Naive thymus-derived CD4-positive, alpha-beta T cell (primary cell): ENCODE measurements at regions not wholly inside any gene's neighbourhood (a gene's known extent, or its start where the extent isn't known, plus 50 kb on each side); places are given as distances from the start of the nearest gene placed in this dataset.

Experiments used
- ATAC-seq: fragments of 150-1000 bp; cut with Tn5 transposase; 2 replicates; pipeline ENCODE4 v1.10.0; 2021; ENCODE audit warnings: mild to moderate bottlenecking, moderate library complexity
- CTCF ChIA-PET: fragments of 350-600 bp; sonication (Branson Sonifier 250); formaldehyde crosslinking; loops from one replicate; lab custom pipeline; 2021; ENCODE audit warnings: antibody characterized with exemption; lab: Charles Lee
- POLR2A ChIA-PET: fragments of 350-600 bp; sonication (Branson Sonifier 250); formaldehyde crosslinking; loops from one replicate; lab custom pipeline; 2021; ENCODE audit warnings: antibody characterized with exemption, inconsistent platforms; lab: Charles Lee
- DNase-seq, 9 donors: peaks; one replicate each; pipeline versions ENCODE4 v3.0.0 to v3.0.0-alpha.2; 2020 to 2022; ENCODE audit warnings: mixed read lengths in 1 of 9
- H3K27ac ChIP-seq: one replicate; pipeline ENCODE4 v1.7.0; 2013; ENCODE audit warnings: mild to moderate bottlenecking, low read depth, low read length, moderate library complexity
- H3K27me3 ChIP-seq, 2 donors: one replicate each; pipeline ENCODE4 v1.7.0; 2013; ENCODE audit warnings: low read length in 2 of 2, mild to moderate bottlenecking in 2 of 2, moderate library complexity in 2 of 2; ENCODE audit not compliant: control insufficient read depth in 2 of 2, insufficient read depth in 2 of 2
- H3K36me3 ChIP-seq, 3 experiments: 1 replicate in 2 of 3; 2 replicates in 1 of 3; pipeline ENCODE4 v1.7.0; 2013; ENCODE audit warnings: low read length in 3 of 3, mild to moderate bottlenecking in 3 of 3, moderate library complexity in 1 of 3; ENCODE audit not compliant: insufficient read depth in 3 of 3, control insufficient read depth in 2 of 3
- H3K4me1 ChIP-seq, 2 donors: one replicate each; pipeline ENCODE4 v1.7.0; 2013; ENCODE audit warnings: low read length in 2 of 2, mild to moderate bottlenecking in 2 of 2, moderate library complexity in 1 of 2; ENCODE audit not compliant: control insufficient read depth in 2 of 2, insufficient read depth in 2 of 2
- H3K4me3 ChIP-seq: 2 replicates; pipeline ENCODE4 v1.7.0; 2013; ENCODE audit warnings: mild to moderate bottlenecking, low read length
- H3K9me3 ChIP-seq, 3 experiments: 1 replicate in 2 of 3; 2 replicates in 1 of 3; pipeline ENCODE4 v1.7.0; 2013; ENCODE audit warnings: low read length in 3 of 3; ENCODE audit not compliant: control insufficient read depth in 2 of 3
- H3K27ac Mint-ChIP-seq, 9 donors: one replicate each; pipeline ENCODE4 v1.8.0; 2020 to 2022; ENCODE audit warnings: mixed read lengths in 9 of 9, mild to moderate bottlenecking in 8 of 9, moderate library complexity in 5 of 9, inconsistent platforms in 2 of 9
- H3K27me3 Mint-ChIP-seq, 5 donors: one replicate each; pipeline ENCODE4 v1.8.0; 2021 to 2022; ENCODE audit warnings: mixed read lengths in 5 of 5, mild to moderate bottlenecking in 1 of 5
- H3K36me3 Mint-ChIP-seq, 5 donors: one replicate each; pipeline ENCODE4 v1.8.0; 2020 to 2022; ENCODE audit warnings: mixed read lengths in 5 of 5, mild to moderate bottlenecking in 3 of 5, inconsistent platforms in 1 of 5
- H3K4me1 Mint-ChIP-seq, 7 donors: one replicate each; pipeline ENCODE4 v1.8.0; 2020 to 2022; ENCODE audit warnings: mixed read lengths in 7 of 7, mild to moderate bottlenecking in 3 of 7, inconsistent platforms in 1 of 7
- H3K4me3 Mint-ChIP-seq, 10 donors: one replicate each; pipeline ENCODE4 v1.8.0; 2020 to 2022; ENCODE audit warnings: mild to moderate bottlenecking in 10 of 10, mixed read lengths in 10 of 10, moderate library complexity in 6 of 10, inconsistent platforms in 2 of 10
- H3K9me3 Mint-ChIP-seq, 11 donors: one replicate each; pipeline ENCODE4 v1.8.0; 2020 to 2022; ENCODE audit warnings: mixed read lengths in 11 of 11, mild to moderate bottlenecking in 4 of 11, inconsistent platforms in 1 of 11, moderate library complexity in 1 of 11
- intact Hi-C, 2 donors: fragments of 100-400 bp; cut with micrococcal nuclease; formaldehyde crosslinking; loops; one replicate each; pipeline ENCODE4 v1.15.1; 2023

DNA sequence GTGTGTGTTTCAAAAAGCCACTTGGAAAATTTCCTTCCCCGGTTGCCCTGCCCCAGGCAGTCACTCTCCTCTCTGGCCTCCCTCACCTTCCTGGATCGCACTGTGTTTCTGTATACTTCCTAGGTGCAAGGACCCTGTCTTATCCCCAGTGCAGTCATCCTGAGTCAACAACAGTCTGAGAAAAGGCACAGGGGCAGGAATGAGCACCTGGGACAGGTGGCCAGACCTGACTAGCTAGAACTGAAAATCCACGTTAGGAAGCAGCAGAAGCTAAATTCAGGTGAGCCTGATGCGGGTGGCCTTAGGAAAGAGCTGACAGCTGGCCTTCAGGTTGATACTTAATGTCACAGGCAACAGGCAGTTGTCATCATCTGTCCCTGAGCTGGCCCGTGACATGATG is 62.9 kb upstream of the VGLL4 start:
- ATAC-seq = no peak
- peaks cover 0 to 10% (median 6%) of the 10 kb centered on the region in 11 donors for H3K9me3 Mint-ChIP-seq
- no peak overlapping the region for H3K4me3 Mint-ChIP-seq
- peaks cover 0 to 2% (median 0%) of the 10 kb centered on the region in 5 donors for H3K27me3 Mint-ChIP-seq
- intact Hi-C loops = no loop called here
- Histone ChIP-seq H3K27ac (no peak overlapping the region), H3K4me3 (no peak overlapping the region), H3K27me3 (no peaks in the 10 kb centered on the region), H3K9me3 (no peaks in the 10 kb centered on the region), H3K36me3 (no peaks in the 10 kb centered on the region), H3K4me1 (no peaks in the 10 kb centered on the region)
- peaks cover 0 to 7% (median 0%) of the 10 kb centered on the region in 7 donors for H3K4me1 Mint-ChIP-seq
- CTCF ChIA-PET = no interaction called here
- H3K36me3 Mint-ChIP-seq = peaks cover 5 to 42% (median 15%) of the 10 kb centered on the region in 5 donors
- DNase-seq = no peak
- no peak overlapping the region for H3K27ac Mint-ChIP-seq
- POLR2A ChIA-PET = no interaction called here

GRCh38 chr3:11705049-11705448 is 61.3 kb upstream of the VGLL4 start:
- Histone ChIP-seq H3K4me3 (no peak overlapping the region), H3K4me1 (no peaks in the 10 kb centered on the region), H3K27me3 (no peaks in the 10 kb centered on the region), H3K27ac (no peak overlapping the region), H3K36me3 (no peaks in the 10 kb centered on the region), H3K9me3 (no peaks in the 10 kb centered on the region)
- ATAC-seq (no peak), DNase-seq (no peak)
- Mint-ChIP-seq H3K36me3 (peaks cover 1 to 47% (median 18%) of the 10 kb centered on the region in 5 donors), H3K4me1 (peaks cover 0 to 7% (median 0%) of the 10 kb centered on the region in 7 donors), H3K27ac (peak overlapping the region in 1 of 9 donors; percentile 7), H3K27me3 (peaks cover 0 to 2% (median 0%) of the 10 kb centered on the region in 5 donors), H3K9me3 (peaks cover 0 to 7% (median 4%) of the 10 kb centered on the region in 11 donors), H3K4me3 (peak overlapping the region in 7 of 10 donors; percentile 15 to 86 (median 76))
- intact Hi-C loops = no loop called here
- POLR2A ChIA-PET = no interaction called here
- CTCF ChIA-PET = no interaction called here

- CTCF ChIA-PET = interaction anchor here (0.5 kb wide), 1 partner anchor 25 kb away, joined by 3 read pairs; no protein-coding TSS in a partner anchor
- Mint-ChIP-seq H3K9me3 (peaks cover 0 to 2% (median 0%) of the 10 kb centered on the region in 11 donors), H3K4me1 (peaks cover 0 to 7% (median 0%) of the 10 kb centered on the region in 7 donors), H3K4me3 (no peak overlapping the region), H3K27me3 (peaks cover 0 to 2% (median 0%) of the 10 kb centered on the region in 5 donors), H3K27ac (no peak overlapping the region), H3K36me3 (peaks cover 0 to 45% (median 15%) of the 10 kb centered on the region in 5 donors)
- intact Hi-C loops = no loop called here
- Histone ChIP-seq H3K27me3 (no peaks in the 10 kb centered on the region), H3K36me3 (no peaks in the 10 kb centered on the region), H3K9me3 (no peaks in the 10 kb centered on the region), H3K4me3 (no peak overlapping the region), H3K27ac (no peak overlapping the region), H3K4me1 (no peaks in the 10 kb centered on the region)
- DNase-seq = no peak
- POLR2A ChIA-PET = no interaction called here
- no peak for ATAC-seq
These were observed 59.4 kb upstream of the VGLL4 start for GRCh38 chr3:11703146-11703545.

- H3K27ac Mint-ChIP-seq = no peak overlapping the region
- intact Hi-C loops = no loop called here
- ChIA-PET POLR2A (interaction anchor here (0.9 kb wide), 1 partner anchor 8 kb away, joined by 10 read pairs; no protein-coding TSS in a partner anchor), CTCF (no interaction called here)
- no peaks in the 10 kb centered on the region for H3K4me1 ChIP-seq
- ATAC-seq = no peak
- H3K4me1 Mint-ChIP-seq = no peaks in the 10 kb centered on the region
- peaks cover 0 to 37% (median 15%) of the 10 kb centered on the region in 5 donors for H3K36me3 Mint-ChIP-seq
- no peaks in the 10 kb centered on the region for H3K27me3 Mint-ChIP-seq
- H3K36me3 ChIP-seq = no peaks in the 10 kb centered on the region
- no peak overlapping the region for H3K4me3 ChIP-seq
- no peaks in the 10 kb centered on the region for H3K27me3 ChIP-seq
- no peak overlapping the region for H3K27ac ChIP-seq
- H3K9me3 Mint-ChIP-seq = no peaks in the 10 kb centered on the region
- no peaks in the 10 kb centered on the region for H3K9me3 ChIP-seq
- H3K4me3 Mint-ChIP-seq = no peak overlapping the region
- no peak for DNase-seq
These were observed 55.3 kb upstream of the VGLL4 start for GRCh38 chr3:11699083-11699427.

- H3K4me1 ChIP-seq = no peaks in the 10 kb centered on the region
These were observed 54.8 kb upstream of the VGLL4 start for GRCh38 chr3:11698326-11699082.

DNA sequence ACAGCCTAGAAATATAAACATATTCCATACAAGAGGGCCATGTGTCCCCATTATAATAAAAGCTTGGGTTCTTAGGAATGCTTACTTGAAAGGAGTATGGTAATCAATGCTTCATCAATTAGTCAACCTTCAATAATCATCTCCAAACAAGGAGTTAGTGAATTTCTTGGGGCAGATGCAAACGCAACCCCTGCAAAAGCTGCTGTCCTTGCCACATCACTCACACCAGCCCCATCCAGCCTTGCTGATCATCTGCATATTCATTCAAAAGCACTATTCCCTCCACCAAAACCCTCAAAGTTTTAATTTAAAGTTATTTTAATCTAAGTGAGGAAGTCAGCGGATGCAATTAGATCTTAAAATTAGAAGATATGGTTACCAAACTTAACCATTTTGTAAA is 54.0 kb upstream of the VGLL4 start:
- Histone ChIP-seq H3K27me3 (no peaks in the 10 kb centered on the region), H3K4me3 (no peak overlapping the region), H3K4me1 (no peaks in the 10 kb centered on the region), H3K9me3 (no peaks in the 10 kb centered on the region), H3K27ac (no peak overlapping the region), H3K36me3 (no peaks in the 10 kb centered on the region)
- no peak overlapping the region for H3K4me3 Mint-ChIP-seq
- intact Hi-C loops = no loop called here
- no peaks in the 10 kb centered on the region for H3K27me3 Mint-ChIP-seq
- ChIA-PET CTCF (no interaction called here), POLR2A (no interaction called here)
- H3K9me3 Mint-ChIP-seq = no peaks in the 10 kb centered on the region
- no peaks in the 10 kb centered on the region for H3K4me1 Mint-ChIP-seq
- no peak for ATAC-seq
- H3K36me3 Mint-ChIP-seq = peaks cover 0 to 43% (median 15%) of the 10 kb centered on the region in 5 donors
- DNase-seq = no peak
- H3K27ac Mint-ChIP-seq = no peak overlapping the region

More at GRCh38 chr3:11698326-11699082, 54.8 kb upstream of the VGLL4 start:
- CTCF ChIA-PET = no interaction called here
- Mint-ChIP-seq H3K27me3 (no peaks in the 10 kb centered on the region), H3K27ac (peak overlapping the region in 1 of 9 donors; percentile 46), H3K4me3 (no peak overlapping the region), H3K36me3 (peaks cover 0 to 42% (median 15%) of the 10 kb centered on the region in 5 donors), H3K9me3 (no peaks in the 10 kb centered on the region), H3K4me1 (no peaks in the 10 kb centered on the region)
- ATAC-seq (no peak), DNase-seq (no peak)
- Histone ChIP-seq H3K9me3 (no peaks in the 10 kb centered on the region), H3K4me3 (no peak overlapping the region), H3K27me3 (no peaks in the 10 kb centered on the region), H3K27ac (no peak overlapping the region), H3K36me3 (no peaks in the 10 kb centered on the region)
- POLR2A ChIA-PET = interaction anchor here (0.6 kb wide), 1 partner anchor 128 kb away, joined by 5 read pairs; no protein-coding TSS in a partner anchor
- intact Hi-C loops = no loop called here

DNA sequence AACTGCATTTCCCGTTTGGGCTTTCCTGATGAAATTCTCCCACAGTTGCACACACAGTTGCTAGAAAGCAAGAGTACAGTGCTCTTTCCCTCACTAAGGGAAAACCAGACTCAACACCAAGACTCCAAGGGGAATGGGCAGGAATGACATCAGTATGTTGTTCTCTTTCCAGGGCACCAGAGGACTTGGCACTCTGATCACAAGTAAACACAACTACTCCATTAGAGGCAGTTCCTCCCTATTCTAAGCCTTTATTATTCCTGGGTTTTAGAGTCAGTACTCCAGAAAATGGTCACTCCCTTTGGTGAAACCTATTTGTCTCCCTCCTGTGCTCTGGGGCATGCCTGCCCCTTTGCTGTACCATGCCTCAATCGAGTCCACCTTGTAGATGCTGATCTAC is 52.3 kb upstream of the VGLL4 start:
- H3K4me3 ChIP-seq = no peak overlapping the region
- H3K36me3 Mint-ChIP-seq = peaks cover 0 to 42% (median 9%) of the 10 kb centered on the region in 5 donors
- H3K4me1 ChIP-seq = no peaks in the 10 kb centered on the region
- ATAC-seq (no peak), DNase-seq (no peak)
- no peaks in the 10 kb centered on the region for H3K9me3 Mint-ChIP-seq
- no peak overlapping the region for H3K27ac ChIP-seq
- H3K36me3 ChIP-seq = no peaks in the 10 kb centered on the region
- H3K4me1 Mint-ChIP-seq = peaks cover 0 to 4% (median 0%) of the 10 kb centered on the region in 7 donors
- intact Hi-C loops = no loop called here
- no peaks in the 10 kb centered on the region for H3K9me3 ChIP-seq
- no peak overlapping the region for H3K4me3 Mint-ChIP-seq
- ChIA-PET POLR2A (no interaction called here), CTCF (no interaction called here)
- no peak overlapping the region for H3K27ac Mint-ChIP-seq
- H3K27me3 Mint-ChIP-seq = peaks cover 0 to 1% (median 0%) of the 10 kb centered on the region in 5 donors
- H3K27me3 ChIP-seq = no peaks in the 10 kb centered on the region
